ENCODE measurements at regions not wholly inside any gene's neighbourhood (a gene's known extent, or its start where the extent isn't known, plus 50 kb on each side); places are given as distances from the start of the nearest gene placed in this dataset.

DNA sequence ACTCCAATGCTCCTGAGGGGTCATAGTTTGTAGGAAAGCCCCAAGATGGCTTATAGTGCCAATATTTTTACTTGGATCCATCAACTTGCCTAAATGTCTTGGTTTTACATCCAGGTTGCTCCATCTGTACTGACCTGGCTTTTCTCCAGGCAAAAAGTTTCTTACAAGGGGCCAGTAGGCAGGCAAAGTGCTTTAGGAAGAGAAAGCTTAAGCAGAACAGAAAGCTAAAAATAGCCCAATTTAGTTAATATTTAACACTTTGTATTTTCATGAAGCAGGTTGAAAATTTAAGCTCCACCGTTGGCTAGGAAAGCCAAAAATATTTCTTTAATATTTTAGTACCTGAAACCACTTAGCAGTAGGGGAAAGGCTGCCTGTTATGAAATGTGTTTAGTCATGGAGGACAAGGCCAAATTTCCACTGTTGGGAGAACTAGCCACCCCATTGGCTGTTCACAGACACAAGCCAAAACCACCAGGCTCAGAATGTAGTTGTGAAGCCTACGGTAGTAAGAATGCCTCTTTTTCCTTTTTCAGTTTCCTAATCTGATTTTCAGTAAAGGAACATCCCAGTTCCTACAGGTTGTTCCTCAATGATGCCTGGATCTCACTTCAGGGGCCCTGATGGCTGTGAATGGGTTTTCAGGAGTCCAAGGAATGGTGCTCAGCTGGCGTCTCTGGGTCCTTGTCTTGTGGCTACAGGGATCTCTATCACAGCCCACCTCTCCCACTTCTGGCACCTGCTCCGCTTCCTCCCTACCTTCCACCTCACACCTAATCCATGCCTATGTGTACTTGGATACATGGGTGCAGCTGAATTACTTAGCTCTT, 324.8 kb downstream of the PMP22 start:
- Histone ChIP-seq H3K27me3 (no peaks in the 10 kb centered on the region), H3K4me3 (no peak overlapping the region), H3K4me1 (no peaks in the 10 kb centered on the region), H3K9me3 (no peaks in the 10 kb centered on the region), H3K36me3 (no peaks in the 10 kb centered on the region), H3K27ac (no peak overlapping the region)
- intact Hi-C loops (cut with DNase I) = no loop called here
- DNase-seq (ENCODE audit: low spot score in 2 of 2) = peak in 1 of 2 donors; percentile 63
- TF ChIP-seq, protein P1, sequence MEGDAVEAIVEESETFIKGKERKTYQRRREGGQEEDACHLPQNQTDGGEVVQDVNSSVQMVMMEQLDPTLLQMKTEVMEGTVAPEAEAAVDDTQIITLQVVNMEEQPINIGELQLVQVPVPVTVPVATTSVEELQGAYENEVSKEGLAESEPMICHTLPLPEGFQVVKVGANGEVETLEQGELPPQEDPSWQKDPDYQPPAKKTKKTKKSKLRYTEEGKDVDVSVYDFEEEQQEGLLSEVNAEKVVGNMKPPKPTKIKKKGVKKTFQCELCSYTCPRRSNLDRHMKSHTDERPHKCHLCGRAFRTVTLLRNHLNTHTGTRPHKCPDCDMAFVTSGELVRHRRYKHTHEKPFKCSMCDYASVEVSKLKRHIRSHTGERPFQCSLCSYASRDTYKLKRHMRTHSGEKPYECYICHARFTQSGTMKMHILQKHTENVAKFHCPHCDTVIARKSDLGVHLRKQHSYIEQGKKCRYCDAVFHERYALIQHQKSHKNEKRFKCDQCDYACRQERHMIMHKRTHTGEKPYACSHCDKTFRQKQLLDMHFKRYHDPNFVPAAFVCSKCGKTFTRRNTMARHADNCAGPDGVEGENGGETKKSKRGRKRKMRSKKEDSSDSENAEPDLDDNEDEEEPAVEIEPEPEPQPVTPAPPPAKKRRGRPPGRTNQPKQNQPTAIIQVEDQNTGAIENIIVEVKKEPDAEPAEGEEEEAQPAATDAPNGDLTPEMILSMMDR (IDR thresholded peaks at IDR 0.05) = no peak

DNA sequence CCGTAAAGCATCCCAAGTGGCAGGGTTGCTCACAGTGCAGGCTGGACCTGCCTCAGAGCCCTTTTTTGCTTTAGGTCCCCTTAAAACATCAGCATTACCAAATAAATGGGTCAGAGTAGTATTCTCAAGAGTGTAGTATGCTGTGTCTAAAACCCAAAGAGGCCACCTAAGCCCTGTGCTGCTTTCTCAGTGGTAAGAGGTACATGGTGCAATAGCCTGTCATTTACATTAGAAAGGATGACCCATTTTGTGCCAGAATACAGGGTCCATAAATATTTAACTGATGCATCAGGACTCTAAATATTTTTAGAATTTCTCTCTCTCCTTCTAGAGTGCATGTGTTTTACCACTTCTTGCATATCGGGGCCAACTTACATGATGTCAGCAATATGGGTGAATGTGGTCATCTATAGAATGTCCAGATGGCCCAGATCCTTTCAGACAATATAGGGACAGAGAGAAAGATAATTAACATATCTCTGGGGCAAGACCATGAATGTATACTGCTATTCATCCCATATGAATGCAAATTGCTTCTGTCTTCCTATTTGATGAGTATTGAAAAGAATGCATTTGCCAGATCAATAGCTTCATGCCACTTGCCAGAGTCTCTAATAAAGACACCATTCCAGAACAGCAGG, 329.2 kb downstream of the PMP22 start:
- Histone ChIP-seq H3K4me3 (no peak overlapping the region), H3K9me3 (no peaks in the 10 kb centered on the region), H3K36me3 (no peaks in the 10 kb centered on the region), H3K27ac (no peak overlapping the region), H3K27me3 (no peaks in the 10 kb centered on the region), H3K4me1 (no peaks in the 10 kb centered on the region)
- no peak for DNase-seq (ENCODE audit: low spot score in 2 of 2)
- intact Hi-C loops (cut with DNase I) = no loop called here
- TF ChIP-seq, protein P1 (IDR thresholded peaks at IDR 0.05) = no peak

DNA sequence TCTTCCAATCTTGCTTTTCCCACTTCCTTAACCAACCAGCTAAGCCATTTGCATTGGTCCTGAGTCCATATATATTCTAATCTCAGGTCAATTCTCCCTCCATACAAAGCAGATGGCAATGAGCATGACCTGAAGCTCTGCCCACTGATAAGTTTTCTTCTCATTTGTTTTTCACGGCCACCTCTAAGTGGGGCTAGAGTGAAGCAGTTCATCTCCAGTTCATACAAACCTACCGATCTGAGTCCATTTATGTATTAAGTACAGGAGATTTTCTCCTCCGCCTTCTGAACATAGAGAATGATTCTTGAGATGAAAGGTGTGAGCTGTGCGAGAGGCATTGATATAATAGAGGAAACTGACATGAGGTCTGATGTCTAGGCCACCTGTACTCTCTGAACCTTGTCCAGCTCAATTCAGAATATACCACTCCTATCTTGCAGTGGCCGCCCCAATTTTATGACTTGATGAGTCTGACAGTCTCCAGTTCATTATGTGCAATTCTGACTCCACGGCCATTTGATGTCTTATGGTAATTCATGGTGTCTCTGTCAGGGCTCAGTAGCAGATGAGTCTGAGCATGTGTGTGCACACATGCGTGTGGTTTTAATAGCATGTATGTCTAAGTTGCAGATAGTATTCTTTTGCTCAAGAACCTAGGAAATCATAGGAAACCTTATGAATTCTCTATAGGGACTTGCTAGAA, 329.8 kb downstream of the PMP22 start:
- H3K9me3 ChIP-seq = no peaks in the 10 kb centered on the region
- H3K4me3 ChIP-seq = no peak overlapping the region
- no peaks in the 10 kb centered on the region for H3K4me1 ChIP-seq
- TF ChIP-seq, protein P1 (IDR thresholded peaks at IDR 0.05) = no peak
- H3K27ac ChIP-seq = no peak overlapping the region
- intact Hi-C loops (cut with DNase I) = no loop called here
- H3K27me3 ChIP-seq = no peaks in the 10 kb centered on the region
- no peak for DNase-seq (ENCODE audit: low spot score in 2 of 2)
- H3K36me3 ChIP-seq = no peaks in the 10 kb centered on the region

DNA sequence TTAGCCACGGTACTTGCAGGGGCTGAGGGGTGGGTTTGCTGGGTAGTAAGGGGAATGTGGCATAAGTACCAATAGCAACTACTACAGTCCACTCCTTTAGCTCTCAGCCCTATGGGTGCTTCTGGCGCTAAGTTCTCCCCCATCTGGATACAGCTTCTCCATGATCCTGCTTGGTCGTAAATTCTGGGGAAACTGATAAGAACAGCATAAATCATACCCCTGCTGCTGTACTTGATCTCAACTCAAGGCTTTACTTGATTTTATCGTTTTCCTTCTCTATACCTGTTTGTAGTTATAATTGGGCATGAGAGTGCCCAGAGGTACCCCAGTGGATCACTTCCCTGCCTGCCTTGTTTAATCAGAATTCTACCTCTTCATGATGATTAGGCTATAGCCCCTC, 331.4 kb downstream of the PMP22 start:
- DNase-seq (ENCODE audit: low spot score in 2 of 2) = no peak
- Histone ChIP-seq H3K4me1 (no peaks in the 10 kb centered on the region), H3K27me3 (no peaks in the 10 kb centered on the region), H3K27ac (no peak overlapping the region), H3K36me3 (no peaks in the 10 kb centered on the region), H3K4me3 (no peak overlapping the region), H3K9me3 (no peaks in the 10 kb centered on the region)
- intact Hi-C loops (cut with DNase I) = no loop called here
- TF ChIP-seq, protein P1 (IDR thresholded peaks at IDR 0.05) = no peak

DNA sequence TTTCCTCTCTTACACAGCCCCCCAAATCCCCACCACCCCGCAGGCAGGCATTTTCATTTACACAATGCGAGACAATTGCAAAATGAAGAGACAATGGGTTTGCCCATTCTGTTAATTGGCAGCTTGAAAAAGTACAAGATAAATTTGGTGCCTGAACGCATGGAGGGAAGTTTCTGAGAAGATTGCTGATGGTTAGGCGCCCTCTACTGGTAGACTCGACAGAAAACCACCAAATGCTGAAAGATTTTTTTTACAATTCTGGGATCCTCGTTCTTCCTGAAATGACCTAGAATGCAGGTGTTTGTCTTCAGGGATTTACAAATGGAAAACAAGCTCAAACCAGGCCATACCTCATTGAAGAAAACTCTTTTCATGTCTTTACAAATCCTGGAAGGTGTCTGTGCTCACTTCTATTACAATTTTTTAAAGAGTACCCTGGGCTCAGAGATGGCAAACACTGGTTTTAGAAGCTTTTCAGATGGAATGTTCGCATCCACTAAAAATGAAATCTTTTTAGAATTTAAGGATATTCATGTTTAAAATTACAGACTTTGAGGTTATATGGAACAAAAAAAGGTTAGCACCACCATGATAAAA, 338.5 kb downstream of the PMP22 start:
- intact Hi-C loops (cut with DNase I) = loop anchor here (5.0 kb wide), 1 partner anchor 1329 kb away; no protein-coding TSS in a partner anchor
- Histone ChIP-seq H3K4me1 (no peaks in the 10 kb centered on the region), H3K36me3 (no peaks in the 10 kb centered on the region), H3K27ac (no peak overlapping the region), H3K27me3 (no peaks in the 10 kb centered on the region), H3K9me3 (no peaks in the 10 kb centered on the region), H3K4me3 (no peak overlapping the region)
- no peak for DNase-seq (ENCODE audit: low spot score in 2 of 2)
- TF ChIP-seq, protein P1 (IDR thresholded peaks at IDR 0.05) = peak in 2 of 3 experiments; percentile 55 to 69

Measured in ascending aorta (tissue), 2 donors.